HG03196 (cell line): ENCODE measurements at regions not wholly inside any gene's neighbourhood (a gene's known extent, or its start where the extent isn't known, plus 50 kb on each side); places are given as distances from the start of the nearest gene placed in this dataset.

ENCODE experiments used
- ATAC-seq: cut with Tn5 transposase; IDR thresholded peaks from one replicate; pipeline ENCODE4 v1.9.1; 2021; ENCODE audit not compliant: unreplicated experiment

DNA sequence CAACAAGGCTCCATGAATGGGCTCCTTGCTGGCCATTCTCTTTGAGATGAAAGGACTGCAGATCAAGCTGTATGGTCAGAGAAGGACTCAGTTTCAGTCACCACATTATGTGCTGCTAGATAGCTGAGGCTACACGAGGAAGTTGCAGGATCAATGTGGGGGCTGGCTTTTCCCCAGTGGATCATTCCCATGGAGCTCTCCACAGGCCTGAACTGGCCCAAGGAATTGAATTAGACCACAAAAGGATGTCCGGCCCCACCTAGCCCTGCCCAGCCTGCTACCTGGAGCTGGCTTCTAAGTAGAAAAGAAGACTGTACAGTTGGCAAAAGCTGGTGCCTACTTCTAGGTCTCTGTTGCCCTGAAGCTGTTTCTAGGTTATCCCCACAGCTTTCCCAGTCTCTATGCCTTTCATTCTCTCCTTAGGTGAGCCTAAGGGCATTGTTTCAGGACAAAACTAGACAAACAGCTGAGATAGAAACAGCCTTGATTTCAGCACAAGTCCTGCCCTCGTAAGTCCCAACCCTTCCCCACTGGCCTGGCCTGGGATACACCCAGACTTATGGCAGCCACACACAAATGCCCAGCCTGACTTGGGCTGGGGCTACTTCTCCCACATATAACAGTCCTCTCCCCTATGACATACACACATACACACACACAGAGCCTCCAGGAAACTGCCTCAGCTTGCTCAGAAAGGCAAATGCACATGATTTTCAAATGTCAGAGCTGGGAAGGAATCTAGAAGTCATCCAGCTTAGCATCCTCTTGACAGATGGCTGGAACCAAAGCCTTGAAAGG, 129.1 kb upstream of the NCAM1 start:
- no peak for ATAC-seq

GRCh38 chr11:112834277-112834755, 126.9 kb upstream of the NCAM1 start:
- ATAC-seq: no peak

DNA sequence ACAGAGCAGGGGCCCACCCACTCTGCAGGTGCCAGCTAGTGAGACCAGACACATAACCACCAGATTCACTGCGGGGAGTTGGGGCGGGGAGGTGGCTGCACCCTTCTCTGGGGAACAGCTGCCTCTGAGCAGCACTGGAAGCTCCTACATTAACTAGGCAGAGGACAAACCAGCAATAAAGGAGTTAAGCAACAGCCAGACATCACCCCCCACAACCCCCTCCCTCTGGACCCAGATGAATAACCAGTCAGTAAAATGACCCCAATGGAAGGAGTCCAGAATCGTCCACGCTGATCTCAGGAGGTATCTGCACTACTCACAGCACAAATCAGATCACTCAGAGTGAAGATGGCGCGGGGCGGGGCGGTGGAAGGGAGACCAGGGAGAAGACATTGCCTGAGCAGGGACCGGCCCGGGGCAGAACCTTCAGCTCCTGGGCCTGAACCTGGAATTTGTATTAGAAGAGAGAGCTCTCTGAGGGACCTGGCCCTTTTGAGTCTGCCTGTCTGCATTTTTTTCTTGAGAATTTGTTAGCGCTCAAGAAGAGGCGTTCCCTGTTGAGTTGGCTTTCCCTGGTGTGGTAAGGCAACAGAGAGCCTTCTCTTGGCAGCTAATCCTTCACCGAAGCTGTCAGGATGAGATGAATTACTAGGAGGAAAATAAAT, 125.5 kb upstream of the NCAM1 start:
- ATAC-seq: no peak

DNA sequence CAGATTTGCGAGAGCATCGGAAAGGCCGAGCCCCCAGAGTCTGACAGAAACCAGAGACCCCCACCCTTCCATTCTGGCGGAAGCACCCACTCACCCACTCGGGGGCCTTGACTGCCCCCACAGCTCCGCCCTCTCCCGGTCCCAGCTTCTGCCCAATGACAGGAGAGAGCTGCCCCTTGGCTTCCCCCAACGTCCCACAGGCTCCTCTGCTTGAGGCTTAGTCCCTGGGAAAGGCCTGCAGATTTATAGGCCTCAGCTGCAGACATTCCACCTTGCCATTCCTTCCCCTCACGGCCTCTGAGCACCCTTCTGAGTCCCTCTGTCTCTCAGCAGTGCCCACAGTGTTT, 125.0 kb upstream of the NCAM1 start:
- ATAC-seq: no peak

DNA sequence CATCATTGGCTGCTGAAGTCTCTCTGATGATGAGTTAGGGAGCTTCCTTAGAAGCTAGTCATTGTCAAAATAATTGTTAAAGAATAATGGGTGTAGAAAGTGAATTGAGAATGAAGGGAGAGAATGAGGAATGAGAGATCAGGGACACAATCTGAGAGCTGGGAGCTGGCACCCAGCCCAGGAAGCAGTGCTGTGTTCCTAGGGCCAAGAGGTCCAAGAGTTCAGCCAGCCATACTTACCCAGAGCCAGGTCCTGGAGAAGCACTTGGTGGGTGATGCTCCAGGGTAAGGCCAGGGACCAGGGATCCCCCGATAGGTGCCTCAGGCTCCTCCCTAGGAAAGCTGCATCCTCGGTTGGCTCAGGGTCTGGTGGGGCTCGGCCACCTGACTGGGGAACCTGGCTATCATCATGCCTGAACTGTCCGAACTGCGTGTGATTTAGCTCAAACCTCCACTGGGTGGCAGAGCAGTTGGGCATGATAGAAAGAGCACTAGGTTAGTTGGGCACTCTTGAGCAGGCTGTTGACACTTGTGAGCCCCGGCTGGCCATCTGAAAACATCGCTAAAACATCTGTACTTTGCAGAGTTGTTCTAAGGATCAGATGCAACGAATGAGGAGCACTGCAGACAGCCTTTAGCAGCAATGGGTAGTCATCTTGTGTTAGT, 123.9 kb upstream of the NCAM1 start:
- no peak for ATAC-seq

DNA sequence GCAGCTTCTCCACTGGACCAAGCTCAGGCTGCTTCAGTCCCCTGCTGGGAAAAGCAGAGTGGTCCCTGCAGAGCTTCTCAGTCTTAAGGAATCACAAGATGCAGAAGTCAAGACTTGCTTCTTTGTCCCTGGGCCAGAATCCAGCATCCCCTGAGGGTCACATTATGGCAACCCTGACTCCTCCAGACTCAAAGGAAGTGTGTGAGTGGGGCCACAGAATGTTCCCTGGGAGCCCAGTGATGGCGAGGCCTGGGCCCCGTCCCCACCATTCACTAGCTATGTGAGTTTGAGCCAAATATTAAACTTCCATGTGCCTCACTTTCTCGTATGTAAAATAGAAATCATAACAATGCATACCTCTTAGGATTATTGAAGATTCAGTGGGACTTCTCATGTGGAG, 122.2 kb upstream of the NCAM1 start:
- ATAC-seq: no peak

DNA sequence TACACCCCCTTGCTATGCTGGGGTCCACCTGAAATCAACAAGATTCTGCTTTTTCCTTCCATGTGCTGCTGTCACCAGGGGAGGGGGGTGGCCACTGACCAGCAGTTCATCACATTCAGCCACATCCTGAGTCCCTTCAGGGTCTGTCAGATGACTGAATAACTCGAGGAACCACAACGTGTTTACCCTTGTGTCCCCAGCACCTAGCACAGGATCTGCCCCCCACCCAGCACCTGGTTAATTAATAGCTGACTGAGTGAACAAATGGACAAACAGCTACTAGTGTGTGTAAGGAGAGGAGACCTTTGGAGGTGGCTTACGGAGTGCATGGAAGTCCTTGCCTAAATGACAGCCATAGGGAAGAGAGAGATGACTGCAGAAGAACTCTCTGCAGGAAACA, 119.5 kb upstream of the NCAM1 start:
- ATAC-seq: no peak

DNA sequence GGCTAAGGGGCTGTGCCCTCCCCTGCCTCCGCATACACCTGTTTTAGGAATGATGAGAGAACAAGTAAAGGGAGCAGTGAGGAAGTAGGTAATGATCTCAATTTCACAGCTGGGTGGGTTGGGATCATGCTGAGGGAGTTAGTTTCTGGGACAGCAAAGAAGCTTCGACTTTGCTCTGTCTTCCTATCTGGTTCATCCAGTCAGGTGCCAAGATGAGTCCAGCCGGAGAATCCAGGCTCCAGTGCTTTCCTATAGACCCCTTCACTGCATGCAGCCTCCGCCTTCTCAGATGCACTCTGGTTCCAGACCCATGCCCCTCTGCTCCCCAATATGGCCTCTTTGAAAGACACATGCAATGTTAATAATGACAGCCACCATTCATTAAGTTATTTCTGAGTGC, 119.1 kb upstream of the NCAM1 start:
- ATAC-seq: no peak

- ATAC-seq: no peak
These were observed 116.7 kb upstream of the NCAM1 start for GRCh38 chr11:112844517-112844916.

DNA sequence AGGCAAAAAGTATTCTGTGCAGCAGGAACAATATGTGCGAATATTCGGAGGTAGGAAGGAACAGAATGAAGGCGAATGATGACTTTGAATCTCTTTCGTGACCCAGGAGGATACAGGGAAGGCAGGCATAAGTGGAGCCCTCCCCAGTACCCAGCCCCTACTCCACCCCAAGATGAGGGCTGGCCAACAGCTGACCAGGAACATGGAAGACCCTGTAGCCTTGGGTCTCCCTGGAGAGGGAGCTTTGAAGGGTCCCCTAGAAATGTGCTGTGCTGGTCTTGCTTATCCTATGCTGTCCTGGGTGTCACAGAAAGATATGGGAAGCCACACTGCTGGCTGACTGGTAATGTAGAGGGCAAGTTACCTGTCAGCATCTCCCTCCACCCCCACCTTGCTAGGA, 113.7 kb upstream of the NCAM1 start:
- no peak for ATAC-seq

GRCh38 chr11:112852143-112852866, 108.9 kb upstream of the NCAM1 start:
- ATAC-seq: no peak

- no peak for ATAC-seq
These were observed 105.1 kb upstream of the NCAM1 start for GRCh38 chr11:112856133-112856532.

GRCh38 chr11:112856591-112856990, 104.6 kb upstream of the NCAM1 start:
- ATAC-seq: no peak

DNA sequence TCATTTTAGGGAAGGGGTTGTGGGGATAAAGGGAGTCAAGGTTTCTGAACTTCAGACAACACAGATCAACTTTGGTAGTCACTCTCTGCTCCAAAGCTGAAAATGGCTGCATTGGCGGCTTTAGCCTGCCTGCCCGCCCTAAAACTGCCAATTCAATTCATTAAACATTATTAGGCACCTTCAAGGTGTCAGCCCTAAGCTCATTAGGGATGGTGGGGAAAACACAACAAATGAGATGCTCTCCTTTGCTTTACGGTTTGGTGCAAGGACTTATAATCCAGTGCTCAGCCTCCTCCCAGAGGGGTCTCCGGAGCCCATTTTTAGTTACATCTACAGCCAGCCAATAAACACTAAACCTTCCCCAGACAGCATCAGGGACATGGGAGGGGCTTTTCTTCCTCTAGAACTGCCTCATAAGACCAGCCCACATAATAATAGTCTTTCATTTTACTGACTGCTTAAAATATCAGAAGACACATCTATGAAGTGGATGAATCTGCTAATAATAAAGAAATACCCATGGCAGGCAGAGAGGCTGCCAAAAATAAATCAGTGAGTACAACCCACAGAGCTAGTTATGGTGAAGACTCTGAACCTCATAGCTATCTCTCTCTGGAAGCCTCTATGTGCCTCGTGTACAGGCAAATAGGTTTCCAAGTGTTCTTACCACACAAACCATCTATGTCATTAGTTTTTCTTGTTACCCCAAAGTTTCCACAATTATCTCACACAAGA, 102.8 kb upstream of the NCAM1 start:
- no peak for ATAC-seq

- ATAC-seq: no peak
These were observed 101.4 kb upstream of the NCAM1 start for GRCh38 chr11:112859787-112860186.

DNA sequence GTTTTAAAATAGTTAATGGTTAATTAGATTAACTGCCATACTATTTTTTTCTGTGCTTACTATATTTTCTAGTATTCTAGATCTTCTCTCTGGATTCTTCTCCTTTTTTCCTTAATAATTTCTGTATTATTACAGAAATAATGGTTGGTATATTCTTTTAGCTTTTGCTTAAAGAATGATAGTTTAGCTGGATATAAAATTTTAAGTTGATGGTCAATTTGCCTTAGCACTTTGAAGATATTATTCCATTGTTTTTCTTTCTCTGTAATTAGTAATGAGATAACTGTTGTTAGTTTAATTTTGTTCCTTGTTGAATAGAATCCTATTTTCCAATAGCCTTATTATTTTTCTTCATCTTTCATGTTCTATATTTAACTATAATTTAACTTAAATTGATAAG, 99.9 kb upstream of the NCAM1 start:
- no peak for ATAC-seq

GRCh38 chr11:112863305-112863704, 97.9 kb upstream of the NCAM1 start:
- no peak for ATAC-seq

DNA sequence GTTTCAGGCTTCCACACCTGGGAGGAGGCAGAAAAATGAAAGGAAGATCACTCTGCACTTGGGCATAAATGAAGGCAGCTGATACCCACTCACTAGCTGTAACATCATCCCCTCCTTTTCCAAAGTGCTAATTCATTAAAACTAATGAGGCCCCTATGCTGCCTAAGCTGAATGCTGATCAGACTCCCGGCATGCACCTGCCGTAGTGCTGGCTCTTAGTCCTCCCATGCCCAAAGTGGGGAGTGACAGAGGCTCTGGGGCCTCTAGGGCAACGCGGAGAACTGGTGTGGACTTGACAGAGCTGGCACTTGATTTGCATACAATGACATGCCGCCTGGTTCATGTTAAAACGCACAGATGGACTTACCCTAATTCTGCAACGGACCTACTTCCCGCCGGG, 96.5 kb upstream of the NCAM1 start:
- no peak for ATAC-seq

GRCh38 chr11:112871909-112872500, 89.2 kb upstream of the NCAM1 start:
- no peak for ATAC-seq

DNA sequence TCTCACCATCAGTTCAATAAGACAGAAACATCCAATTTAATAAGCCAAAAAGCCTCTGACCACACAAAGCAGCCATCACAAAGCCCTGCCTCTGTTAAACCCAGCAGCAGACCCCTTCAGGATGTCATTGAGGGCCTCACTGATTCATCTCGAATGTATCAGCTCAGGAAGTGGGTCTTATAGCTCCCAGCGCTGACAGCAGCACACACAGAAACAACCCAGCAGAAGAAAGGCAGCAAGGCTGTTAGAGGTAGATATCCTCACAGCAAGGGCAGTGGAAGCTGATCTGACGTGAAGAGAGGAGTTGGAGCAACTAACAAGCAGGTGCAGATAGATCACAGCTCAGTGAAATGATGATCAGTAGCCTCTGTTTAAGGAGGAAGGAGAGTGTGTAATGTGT, 86.2 kb upstream of the NCAM1 start:
- ATAC-seq: no peak
